ENCODE measurements at regions not wholly inside any gene's neighbourhood (a gene's known extent, or its start where the extent isn't known, plus 50 kb on each side); places are given as distances from the start of the nearest gene placed in this dataset.

GRCh38 chr6:90973188-90973587 lies 386.3 kb upstream of the MAP3K7 start:
- intact Hi-C loops (cut with micrococcal nuclease): no loop called here
- ChIA-PET CTCF (no interaction called here), POLR2A (ENCODE audit: unreplicated experiment) (no interaction called here)
- Histone ChIP-seq H3K4me2 (ENCODE audit: low read length) (no peak overlapping the region), H3K9me3 (ENCODE audit: low read length) (no peaks in the 10 kb centered on the region), H3K9me2 (replicated peaks; ENCODE audit: low read length) (no peaks in the 10 kb centered on the region), H3K9ac (ENCODE audit: low read length) (no peak overlapping the region), H3K4me3 (ENCODE audit: low read length) (no peak overlapping the region), H3F3A (ENCODE audit: low read length, unreplicated experiment) (no peaks in the 10 kb centered on the region), H3K4me1 (ENCODE audit: insufficient read depth, low read length) (no peaks in the 10 kb centered on the region), H2AFZ (ENCODE audit: low read length) (no peak overlapping the region), H3K36me3 (ENCODE audit: low read depth, low read length) (no peaks in the 10 kb centered on the region), H3K79me2 (ENCODE audit: low read length) (no peaks in the 10 kb centered on the region), H4K20me1 (ENCODE audit: low read length) (no peaks in the 10 kb centered on the region), H3K27ac (ENCODE audit: low read length) (no peak overlapping the region), H3K27me3 (ENCODE audit: low read length) (no peaks in the 10 kb centered on the region)
- TF ChIP-seq CTCF (conservative IDR thresholded peaks at IDR 0.05; ENCODE audit: low read depth, low read length) (no peak), EZH2 (IDR thresholded peaks at IDR 0.05; ENCODE audit: low read length, unreplicated experiment) (no peak), EZH2phosphoT487 (IDR thresholded peaks at IDR 0.05; ENCODE audit: borderline replicate concordance, low read length) (no peak)
- DNase-seq (no peak), ATAC-seq (no peak)
- no TSS peak for BruUV-seq (replicated peaks)

- ATAC-seq: no peak
- POLR2A ChIA-PET (ENCODE audit: unreplicated experiment): no interaction called here
- no peak overlapping the region for H3K4me2 ChIP-seq (ENCODE audit: low read length)
- H3K36me3 ChIP-seq (ENCODE audit: low read depth, low read length): no peaks in the 10 kb centered on the region
- no peak overlapping the region for H3K9ac ChIP-seq (ENCODE audit: low read length)
- H3K4me3 ChIP-seq (ENCODE audit: low read length): no peak overlapping the region
- H3F3A ChIP-seq (ENCODE audit: low read length, unreplicated experiment): no peaks in the 10 kb centered on the region
- no peak for TF ChIP-seq EZH2 (IDR thresholded peaks at IDR 0.05; ENCODE audit: low read length, unreplicated experiment)
- no peaks in the 10 kb centered on the region for H3K4me1 ChIP-seq (ENCODE audit: insufficient read depth, low read length)
- no peaks in the 10 kb centered on the region for H3K27me3 ChIP-seq (ENCODE audit: low read length)
- no peak overlapping the region for H3K27ac ChIP-seq (ENCODE audit: low read length)
- H3K9me2 ChIP-seq (replicated peaks; ENCODE audit: low read length): no peaks in the 10 kb centered on the region
- DNase-seq: no peak
- BruUV-seq (replicated peaks): no TSS peak
- no peaks in the 10 kb centered on the region for H3K79me2 ChIP-seq (ENCODE audit: low read length)
- H3K9me3 ChIP-seq (ENCODE audit: low read length): no peaks in the 10 kb centered on the region
- no peaks in the 10 kb centered on the region for H4K20me1 ChIP-seq (ENCODE audit: low read length)
- CTCF ChIA-PET: no interaction called here
- intact Hi-C loops (cut with micrococcal nuclease): no loop called here
- H2AFZ ChIP-seq (ENCODE audit: low read length): no peak overlapping the region
Observed at GRCh38 chr6:90970672-90971071, 383.8 kb upstream of the MAP3K7 start.

- Histone ChIP-seq H3K27me3 (ENCODE audit: low read length) (no peaks in the 10 kb centered on the region), H2AFZ (ENCODE audit: low read length) (no peak overlapping the region), H3F3A (ENCODE audit: low read length, unreplicated experiment) (no peaks in the 10 kb centered on the region), H4K20me1 (ENCODE audit: low read length) (no peaks in the 10 kb centered on the region), H3K36me3 (ENCODE audit: low read depth, low read length) (no peaks in the 10 kb centered on the region), H3K9ac (ENCODE audit: low read length) (no peak overlapping the region), H3K4me1 (ENCODE audit: insufficient read depth, low read length) (no peaks in the 10 kb centered on the region), H3K27ac (ENCODE audit: low read length) (no peak overlapping the region), H3K4me2 (ENCODE audit: low read length) (no peak overlapping the region), H3K79me2 (ENCODE audit: low read length) (no peaks in the 10 kb centered on the region), H3K4me3 (ENCODE audit: low read length) (no peak overlapping the region), H3K9me2 (replicated peaks; ENCODE audit: low read length) (no peaks in the 10 kb centered on the region), H3K9me3 (ENCODE audit: low read length) (no peaks in the 10 kb centered on the region)
- TF ChIP-seq EZH2 (IDR thresholded peaks at IDR 0.05; ENCODE audit: low read length, unreplicated experiment) (no peak), EZH2phosphoT487 (IDR thresholded peaks at IDR 0.05; ENCODE audit: borderline replicate concordance, low read length) (no peak), CTCF (conservative IDR thresholded peaks at IDR 0.05; ENCODE audit: low read depth, low read length) (no peak)
- DNase-seq (no peak), ATAC-seq (no peak)
- ChIA-PET CTCF (no interaction called here), POLR2A (ENCODE audit: unreplicated experiment) (no interaction called here)
- BruUV-seq (replicated peaks): no TSS peak
- intact Hi-C loops (cut with micrococcal nuclease): no loop called here
Observed at GRCh38 chr6:90967471-90967870, 380.6 kb upstream of the MAP3K7 start.

All from PC-3 (cell line).